Right renal pelvis (tissue), 4 donors: ENCODE measurements at regions not wholly inside any gene's neighbourhood (a gene's known extent, or its start where the extent isn't known, plus 50 kb on each side); places are given as distances from the start of the nearest gene placed in this dataset.
A peak's percentile ranks its signal among the peaks of the same experiment; 100 is the strongest.
"Not testable (repeated sequence)": the region's sequence is repeated elsewhere in the genome, so short reads cannot be mapped to it uniquely, and the experiment has no call there.

Experiments
- DNase-seq, 4 donors: peaks; one replicate each; pipeline ENCODE4 v3.0.0-alpha.2; 2013; ENCODE audit warnings: low read depth in 4 of 4, low spot score in 3 of 4, missing footprints in 1 of 4

DNA sequence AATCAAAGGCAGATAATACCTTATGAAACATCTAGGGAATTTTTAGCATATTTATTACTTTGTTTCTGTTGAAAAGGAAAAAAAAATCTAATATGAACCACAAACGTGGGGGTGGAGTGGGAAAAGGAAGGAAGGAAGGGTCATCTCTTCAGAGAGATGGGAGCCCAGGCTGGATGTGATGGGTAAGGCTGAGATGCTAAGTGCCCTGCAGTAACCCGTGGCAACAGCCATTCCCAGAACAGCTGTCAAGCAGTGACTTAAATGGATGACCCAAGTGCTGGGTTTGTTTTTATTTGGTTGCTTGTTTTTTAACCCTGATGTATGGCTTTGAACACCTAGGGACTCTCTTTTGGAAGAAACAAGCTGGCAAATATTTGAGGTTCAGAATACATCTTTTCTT, 50.7 kb upstream of the KLF7 start:
- no peak for DNase-seq

DNA sequence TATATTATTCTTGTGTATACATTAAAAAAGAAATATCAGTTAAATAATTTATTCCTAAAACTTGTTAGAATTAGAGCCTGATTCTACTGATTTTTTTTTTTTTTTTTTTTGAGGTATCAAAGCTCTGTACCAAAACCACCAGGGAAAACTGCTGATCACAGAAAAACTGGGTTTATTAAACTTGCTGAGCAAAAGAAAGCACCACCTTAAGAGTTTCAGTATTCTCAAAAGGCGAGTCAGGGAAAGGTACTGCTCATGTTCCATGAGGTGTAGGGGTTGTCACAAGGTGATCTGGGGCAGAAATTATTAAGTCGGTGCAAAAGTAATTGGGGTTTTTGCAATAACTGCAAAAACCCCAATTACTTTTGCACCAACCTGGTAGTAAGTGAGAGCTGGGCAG, 51.7 kb upstream of the KLF7 start:
- no peak for DNase-seq

DNA sequence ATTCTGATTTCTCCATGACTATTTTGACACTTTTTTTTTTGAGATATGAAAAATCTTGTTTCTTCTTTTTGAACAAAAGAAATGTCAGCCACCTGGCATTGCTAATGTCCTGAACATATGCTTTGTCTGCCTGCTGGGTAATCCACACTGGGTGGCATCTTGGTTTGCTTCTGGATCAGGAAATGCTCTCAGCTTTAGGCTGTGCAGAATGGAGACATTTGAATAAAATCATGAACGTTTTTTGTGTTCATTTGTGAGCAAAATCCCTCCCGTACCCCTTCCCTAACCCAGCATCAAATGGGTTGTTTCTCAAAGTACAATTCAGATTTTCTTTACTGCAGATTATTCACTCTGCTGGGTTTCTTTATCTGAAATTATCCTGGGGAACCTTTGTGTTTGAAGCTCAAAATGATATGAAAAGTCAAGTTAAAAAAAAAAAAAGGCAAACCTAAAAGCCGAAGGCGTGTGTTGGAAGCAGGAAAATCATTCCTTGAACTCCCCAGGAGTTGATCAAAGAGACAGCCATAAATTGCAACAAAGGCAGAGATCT, 53.4 kb upstream of the KLF7 start:
- DNase-seq, result no peak

DNA sequence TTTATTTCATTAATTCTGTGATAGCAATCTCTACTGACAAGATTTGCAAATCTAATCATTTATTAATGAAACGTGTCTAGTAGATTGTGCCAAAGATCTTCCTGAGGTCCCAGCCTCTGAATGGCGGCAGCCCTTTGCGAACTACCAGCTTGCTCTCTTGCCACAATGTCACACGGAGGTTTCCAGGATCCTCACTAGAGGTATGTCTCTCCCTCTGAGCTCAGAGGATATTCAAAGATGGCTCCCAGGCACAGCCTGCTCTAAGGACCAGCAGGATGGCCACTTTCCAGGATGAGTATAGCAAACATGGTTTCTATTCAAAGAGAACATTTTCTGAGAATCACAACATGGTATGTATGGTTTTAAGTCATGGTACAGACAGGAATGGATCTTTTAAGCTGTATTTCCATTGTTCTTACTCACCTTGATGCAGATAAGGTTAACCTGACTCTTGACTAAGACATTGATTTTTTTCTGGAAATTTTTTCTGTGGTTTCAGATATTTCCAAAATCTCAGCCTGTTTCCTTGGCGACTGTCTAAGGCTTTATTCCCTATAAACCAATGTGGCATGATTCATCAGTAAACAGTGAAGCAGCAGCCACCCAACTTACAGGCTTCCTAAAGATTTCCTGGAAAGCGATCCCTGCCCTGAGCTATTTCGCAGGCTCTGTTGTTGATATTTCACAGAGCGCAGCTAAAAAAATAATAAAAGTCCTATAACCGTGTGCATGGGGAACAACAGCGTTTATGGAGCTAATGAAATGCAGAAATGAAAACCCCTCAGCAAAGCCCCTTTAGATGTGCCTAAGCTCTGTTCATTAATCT, 54.1 kb upstream of the KLF7 start:
- DNase-seq, result no peak

DNA sequence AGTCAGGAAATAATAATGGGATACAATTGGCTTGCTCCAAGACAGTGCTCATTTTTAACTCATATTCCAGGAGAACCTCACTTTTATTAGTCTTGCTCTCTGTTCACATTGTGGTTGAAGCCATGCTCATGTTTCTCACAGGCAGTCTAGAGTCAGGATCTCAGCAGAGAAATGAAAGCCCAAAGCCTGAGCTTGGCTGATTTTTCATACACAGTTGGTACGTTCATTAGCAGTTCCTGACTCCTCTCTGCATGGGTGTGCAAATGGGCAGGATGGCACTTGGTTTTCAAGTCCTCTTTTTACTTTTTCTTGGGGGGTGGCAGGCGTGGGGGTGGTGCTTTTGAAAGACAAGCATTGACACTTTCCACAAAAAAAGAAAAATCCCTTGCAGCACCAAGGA, 56.0 kb upstream of the KLF7 start:
- no peak for DNase-seq

DNA sequence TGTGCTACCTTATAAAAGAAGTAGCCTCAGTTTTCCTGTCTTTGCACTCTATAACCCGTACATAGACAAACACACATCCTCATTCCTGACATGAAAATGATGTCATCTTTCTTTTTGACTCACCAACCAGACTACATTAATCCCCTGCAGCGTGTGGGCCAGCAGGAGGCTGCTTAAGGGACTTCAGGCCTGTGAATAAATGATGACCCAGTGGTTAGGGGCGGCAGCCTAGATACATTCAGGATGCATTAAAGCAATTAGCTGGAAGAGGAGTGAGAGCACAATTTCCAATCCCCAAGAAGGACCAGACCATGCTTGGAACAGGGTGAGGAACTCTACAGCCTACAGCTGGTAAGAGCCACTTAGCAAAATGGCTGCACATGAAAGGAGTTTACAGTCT, 57.3 kb upstream of the KLF7 start:
- DNase-seq, result no peak

DNA sequence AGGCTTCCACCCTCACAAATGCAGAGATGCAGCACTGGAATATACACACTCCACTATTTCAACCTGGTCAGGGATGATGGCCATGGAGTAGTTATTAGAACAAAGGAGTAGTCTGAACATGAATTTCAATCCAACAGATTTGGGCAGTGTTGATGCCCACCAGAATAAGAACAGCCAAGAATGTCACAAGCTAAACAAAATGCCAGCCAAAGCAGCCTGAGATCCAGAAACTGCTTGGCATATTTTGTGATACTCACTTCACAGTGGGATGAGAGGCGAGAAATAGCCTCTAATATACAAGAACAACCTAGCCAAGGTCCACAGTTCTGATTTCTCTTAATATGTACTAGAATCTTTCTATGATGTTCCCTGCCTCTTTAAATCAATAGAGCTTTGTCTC, 58.6 kb upstream of the KLF7 start:
- no peak for DNase-seq

DNA sequence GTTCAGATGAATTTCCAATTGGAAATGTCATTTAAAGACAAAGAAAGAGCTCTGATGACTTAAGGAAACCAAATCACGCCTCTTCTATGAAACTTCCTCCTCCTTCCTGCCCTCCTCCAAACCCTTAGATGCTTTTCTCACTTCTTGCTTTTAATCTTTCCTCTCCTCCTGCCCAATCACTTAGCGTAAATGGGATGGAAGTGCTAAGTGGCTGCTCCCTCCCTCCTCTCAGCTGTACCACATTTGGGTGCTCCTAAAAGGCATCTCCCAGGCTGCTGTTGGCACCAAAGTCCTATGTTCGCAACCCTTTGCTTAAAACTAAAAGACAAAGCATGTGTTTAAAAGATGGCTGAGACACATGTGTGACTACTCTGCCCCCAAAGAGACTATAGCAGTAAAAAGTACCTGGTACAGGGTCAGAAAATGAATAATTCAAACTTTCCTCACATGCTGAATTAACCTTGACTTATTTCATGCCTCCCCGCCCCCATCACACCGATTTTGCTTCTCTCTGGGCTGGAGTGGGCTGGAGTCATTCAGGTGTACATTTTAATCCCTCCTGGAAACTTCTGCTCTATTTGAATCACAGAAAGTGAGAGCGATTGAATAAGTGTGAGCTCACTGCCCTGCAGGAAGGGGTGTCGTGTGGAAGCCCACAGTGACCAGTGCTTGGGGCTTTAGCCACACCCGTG, 59.2 kb upstream of the KLF7 start:
- DNase-seq, result no peak

DNA sequence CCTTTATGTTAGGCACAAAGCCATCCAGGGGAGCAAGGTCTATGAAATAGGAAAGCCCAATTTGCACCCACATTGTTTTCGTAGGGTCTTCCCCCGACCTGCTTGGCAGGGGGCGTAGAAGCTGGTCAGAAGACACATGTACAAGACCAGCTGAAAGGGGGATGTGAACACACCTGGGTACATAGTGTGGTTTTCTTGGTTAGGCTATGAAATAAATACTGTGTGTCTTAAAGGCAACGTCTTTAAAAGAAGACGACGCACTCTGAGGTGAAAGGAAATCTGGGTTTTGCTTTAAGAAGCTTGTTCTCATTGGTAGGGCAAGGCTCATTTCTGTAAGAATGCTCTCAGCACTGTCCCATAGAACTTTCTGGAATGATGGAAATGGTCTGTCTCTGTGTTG, 60.0 kb upstream of the KLF7 start:
- no peak for DNase-seq

DNA sequence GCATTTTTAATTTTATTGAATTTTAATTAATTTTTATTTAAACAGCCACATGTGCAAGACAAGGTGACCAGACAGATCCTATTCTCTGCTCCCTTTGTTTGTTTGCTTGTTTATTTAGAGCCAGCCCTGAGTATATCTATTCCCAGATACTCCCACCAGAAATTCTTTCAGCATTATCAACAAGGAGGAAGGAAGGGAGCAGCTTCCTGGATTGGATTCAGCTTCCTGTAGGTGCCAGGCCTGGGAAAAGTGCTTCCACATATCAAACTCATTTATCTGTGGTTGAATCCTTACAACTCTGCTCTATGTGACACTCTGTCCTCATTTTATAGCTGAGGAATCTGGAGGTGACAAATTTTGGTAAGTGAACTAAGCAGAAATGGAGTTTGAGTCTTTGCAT, 60.5 kb upstream of the KLF7 start:
- DNase-seq, result no peak

DNA sequence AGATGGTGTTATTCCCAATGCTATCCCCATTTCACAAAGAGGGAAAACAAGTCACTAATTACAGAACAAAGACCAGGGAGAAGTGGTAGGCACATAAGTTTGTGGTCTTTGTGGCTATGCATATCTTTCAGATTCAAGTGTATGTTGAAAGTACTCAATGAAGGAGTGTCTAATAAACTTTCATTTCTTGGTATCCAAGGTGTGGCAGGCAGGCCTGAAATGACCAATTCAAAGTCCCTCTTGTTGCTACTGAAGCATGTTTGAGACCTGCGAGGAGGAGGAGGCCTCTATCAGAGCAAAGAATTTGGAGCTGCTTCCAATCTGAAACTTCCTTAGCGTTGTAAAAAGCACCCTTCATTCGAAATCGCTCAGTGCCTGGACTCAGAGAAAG, 60.9 kb upstream of the KLF7 start:
- DNase-seq, result peak in 1 of 4 donors; percentile 25

DNA sequence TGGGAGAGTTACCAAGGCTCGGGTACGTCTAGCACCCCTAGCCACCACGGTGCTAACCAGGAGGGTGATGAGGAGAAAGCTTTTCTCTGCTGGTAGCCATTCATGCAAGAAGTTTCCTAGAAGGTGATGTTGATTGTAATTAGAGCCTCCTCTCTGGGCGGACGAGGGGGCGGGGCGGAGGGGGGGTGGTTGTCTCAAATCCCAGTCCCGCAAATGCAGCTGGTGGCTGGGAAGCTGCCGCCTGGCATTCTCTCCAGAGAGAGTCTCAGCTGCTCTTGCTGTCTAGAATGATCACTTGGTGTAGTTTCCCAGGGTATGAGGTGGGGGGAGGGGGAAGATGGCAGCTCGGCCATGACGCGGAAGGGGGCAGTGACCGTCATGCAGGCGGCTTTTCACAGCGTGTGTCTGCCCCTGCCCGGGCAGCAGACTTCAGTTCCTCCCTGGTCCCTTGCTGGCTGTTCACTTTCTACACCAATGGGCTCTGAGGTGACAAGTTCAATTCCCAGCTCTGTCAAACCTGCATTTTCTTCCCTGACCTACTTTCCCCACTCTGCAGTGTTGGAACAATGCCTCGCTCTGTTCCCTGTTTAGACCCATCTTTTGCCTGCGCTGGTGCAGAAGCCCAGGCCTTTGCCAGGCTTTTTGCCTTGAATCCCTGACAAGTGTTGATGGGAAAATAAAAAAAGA, 61.5 kb upstream of the KLF7 start:
- DNase-seq, result peak; percentile 50 to 71 (median 58)

DNA sequence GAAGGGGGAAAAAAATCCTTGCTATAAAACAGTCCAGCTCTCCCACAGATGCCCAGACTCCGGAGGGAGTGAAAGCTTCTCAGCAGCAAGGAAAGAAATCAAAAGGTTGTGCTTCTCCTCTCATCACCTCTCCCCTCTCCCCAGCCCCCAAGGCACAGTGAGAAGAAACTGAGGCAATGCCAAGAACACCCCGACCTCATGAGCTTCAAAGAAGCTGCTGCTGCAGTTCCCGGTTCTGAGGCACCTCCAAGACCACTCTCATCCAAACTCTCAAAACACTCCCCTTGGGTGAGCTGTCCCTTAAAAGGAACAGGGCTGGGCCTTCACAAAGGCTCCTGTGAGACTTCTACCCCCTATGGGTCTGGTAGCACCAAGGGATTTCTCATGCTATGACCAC, 62.0 kb upstream of the KLF7 start:
- DNase-seq, result no peak

DNA sequence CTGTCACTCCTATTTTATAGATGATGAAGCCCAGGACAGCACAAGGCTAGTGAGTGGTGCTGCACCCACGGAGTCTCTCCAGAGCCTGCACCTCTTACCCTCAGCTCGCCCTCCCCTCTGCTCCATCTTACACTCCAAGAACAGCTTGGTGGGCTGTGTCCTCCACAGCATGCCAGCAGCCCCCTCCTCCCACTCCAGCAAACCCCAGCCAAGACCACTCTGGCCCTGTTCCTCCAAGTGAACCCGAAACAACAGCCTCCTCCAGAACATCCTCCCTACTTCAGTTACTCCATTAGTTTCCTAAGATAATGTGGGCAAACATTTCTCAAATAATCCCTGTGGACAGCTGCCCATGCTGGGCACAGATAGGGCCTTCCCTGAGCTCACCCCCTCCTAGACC, 62.7 kb upstream of the KLF7 start:
- no peak for DNase-seq

DNA sequence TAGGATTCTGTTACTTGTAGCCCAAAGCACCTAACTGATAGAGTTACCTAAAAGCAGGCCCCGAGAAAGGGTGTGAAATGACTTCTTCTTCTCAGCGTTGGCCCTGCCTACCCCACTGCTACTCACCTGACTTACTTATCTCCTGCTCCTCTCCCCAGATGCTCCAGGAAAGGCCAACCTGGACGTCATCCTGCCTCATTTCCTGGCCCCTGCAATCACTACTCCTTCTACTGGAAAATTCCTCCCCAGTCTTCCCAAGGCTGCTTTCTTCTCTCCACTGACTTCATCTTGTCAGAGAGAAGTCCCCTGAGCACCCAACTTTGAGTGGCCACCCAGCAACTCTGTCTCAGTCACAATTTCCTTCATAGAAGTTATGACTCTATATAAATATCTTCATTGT, 63.4 kb upstream of the KLF7 start:
- DNase-seq, result no peak

DNA sequence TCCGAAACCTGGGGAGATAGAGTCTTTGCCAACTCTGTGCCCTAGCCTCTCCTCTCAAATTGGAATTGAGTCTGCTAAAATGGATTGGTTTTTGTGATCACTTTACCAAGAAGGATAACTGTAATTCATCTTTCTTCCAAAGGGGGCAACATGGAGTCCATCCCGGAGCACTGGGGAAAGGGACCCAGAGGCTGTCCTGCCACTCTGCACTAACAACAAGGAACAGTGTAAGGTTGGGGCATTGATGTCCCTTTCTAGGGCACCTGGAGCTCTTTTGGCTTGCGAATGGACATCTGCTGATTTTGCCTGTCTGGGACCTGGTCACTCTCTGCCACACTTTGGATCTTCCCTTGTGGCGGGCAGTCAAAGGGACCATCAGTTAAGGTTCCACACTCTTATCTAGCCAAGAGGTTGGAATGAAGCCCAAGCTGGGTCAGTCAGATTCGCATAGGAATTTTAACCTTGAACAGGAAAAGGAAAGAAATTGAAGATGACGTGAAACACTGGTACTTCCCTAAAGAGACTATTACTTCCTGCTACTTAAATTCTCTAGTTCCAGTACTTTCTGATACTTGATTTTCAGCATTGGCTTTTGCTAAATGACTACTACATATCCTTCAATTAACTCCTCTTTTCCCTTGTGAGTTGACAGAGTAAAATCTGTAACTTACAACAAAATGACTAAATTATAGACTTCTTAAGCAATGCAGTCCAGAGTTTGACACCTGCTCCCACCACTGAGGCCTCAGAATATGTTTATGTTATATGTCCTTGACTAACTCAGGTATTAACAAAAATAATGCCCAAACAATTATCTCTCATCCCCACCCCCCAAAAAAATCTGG, 64.7 kb upstream of the KLF7 start:
- no peak for DNase-seq

DNA sequence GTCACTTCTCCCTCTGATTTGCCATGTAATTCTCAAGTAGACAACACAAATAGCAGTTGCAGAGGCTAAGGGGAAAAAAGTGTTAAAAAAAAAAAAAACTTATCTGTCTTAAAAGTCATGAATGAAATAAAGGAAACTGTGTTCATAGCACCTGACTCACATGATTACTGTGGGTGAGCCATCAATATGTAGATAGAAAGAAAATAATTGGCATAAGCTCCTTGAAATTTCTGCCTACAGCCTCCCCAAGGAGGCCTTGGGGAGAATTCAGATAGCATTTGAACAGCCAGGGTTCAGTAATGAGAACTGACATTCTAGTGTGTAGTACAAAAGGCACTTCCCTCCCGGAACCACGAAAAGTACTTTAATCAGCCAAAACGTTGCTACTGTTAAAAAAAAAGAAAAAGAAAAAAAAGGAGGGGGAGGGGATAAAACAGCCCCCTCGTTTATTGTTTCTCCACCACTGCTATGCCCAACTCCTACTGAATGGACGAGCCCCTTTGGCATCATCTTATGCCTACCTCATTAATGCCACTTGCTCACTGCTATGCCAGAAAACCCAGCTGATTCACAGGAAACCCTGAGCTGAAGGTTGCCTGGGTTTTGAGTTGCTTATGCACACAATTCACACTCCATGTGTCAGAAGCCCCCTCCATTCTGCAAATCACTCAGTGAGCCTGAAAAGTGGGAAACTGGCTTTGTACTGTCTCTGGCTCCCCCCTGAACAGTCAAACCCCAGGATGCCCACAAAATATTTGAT, 65.5 kb upstream of the KLF7 start:
- no peak for DNase-seq

DNA sequence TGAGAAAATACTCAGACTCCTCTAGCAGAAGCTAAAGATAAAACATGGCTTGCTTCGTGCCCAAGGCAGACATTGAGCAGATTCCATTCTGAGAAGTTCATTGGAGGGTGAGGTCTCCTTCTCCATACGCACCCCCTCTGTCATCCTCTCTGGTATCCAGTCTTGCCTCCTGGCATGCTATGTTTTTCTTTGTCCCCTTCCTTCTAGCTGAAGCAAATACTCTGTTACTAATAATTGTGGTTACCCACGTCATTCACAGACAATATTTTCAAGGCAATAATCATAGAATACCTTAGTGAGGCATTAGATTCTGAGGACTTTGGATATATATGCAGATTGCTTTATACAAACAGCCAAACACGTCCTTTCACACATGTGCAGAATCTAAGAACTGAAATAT, 66.2 kb upstream of the KLF7 start:
- no peak for DNase-seq

DNA sequence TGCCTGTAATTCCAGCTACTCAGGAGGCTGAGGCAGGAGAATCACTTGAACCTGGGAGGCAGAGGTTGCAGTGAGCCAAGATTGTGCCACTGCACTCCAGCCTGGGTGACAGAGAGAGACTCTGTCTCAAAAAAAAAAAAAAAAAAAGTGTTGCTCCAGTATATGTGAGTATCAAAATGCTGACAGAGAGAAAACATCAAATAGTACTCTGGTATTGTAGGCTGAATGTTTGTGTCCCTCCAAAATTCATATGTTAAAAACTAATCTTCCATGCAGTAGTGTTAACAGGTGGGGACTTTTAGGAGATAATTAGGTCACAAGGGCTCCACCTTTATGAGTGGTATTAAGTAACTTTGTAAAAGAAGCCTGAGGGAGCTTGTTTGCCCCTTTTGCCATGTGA, 67.4 kb upstream of the KLF7 start:
- not testable (repeated sequence) for DNase-seq

DNA sequence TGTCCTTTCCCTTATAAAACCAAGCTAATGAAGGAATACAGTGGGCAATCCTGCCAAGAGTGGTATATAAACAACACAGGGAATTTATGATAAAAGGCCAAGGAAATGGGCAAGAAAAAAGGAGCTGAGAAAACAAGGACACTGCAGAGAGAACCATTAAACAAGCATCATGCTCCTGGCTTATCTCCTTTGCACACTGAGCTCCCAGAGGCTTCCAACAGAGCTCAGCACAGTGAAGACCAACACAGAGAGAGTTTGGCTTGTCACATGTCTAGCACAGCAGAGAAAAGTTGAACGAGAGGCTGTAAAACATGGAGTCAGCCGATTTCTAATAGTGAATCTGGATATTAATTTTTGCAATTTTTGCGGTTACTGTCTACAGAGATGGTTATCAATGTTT, 68.0 kb upstream of the KLF7 start:
- DNase-seq, result no peak
